GM12878 (cell line): ENCODE measurements at regions not wholly inside any gene's neighbourhood (a gene's known extent, or its start where the extent isn't known, plus 50 kb on each side); places are given as distances from the start of the nearest gene placed in this dataset.

ENCODE experiments used
- ATAC-seq: fragments of 200-7000 bp; cut with Tn5 transposase; 3 replicates; pipeline ENCODE4 v1.9.1; 2020; ENCODE audit warnings: mild to moderate bottlenecking, moderate library complexity
- BruUV-seq: library from RNA; stranded (reverse); fragments of 400-500 nt; replicated peaks from 2 replicates; lab custom pipeline; 2021; lab: Mats Ljungman, UMichigan
- CTCF ChIA-PET: fragments of 300-600 bp; sonication (Branson Sonifier 250); formaldehyde crosslinking; extraction: SDS; loops from one replicate; lab custom pipeline; 2021; ENCODE audit warnings: inconsistent platforms; lab: Yijun Ruan, JAX
- POLR2A ChIA-PET: fragments of 350-600 bp; formaldehyde crosslinking; extraction: SDS; loops from one replicate; lab custom pipeline; 2021; ENCODE audit warnings: inconsistent platforms; lab: Charles Lee
- RAD21 ChIA-PET: fragments of 300-600 bp; sonication (Branson Sonifier 250); formaldehyde crosslinking; loops from one replicate; lab custom pipeline; 2023; ENCODE audit warnings: antibody characterized with exemption; ENCODE audit not compliant: unreplicated experiment; lab: Charles Lee
- SMC1A ChIA-PET: fragments of 300-600 bp; sonication (Branson Sonifier 250); formaldehyde crosslinking; loops from one replicate; lab custom pipeline; 2023; ENCODE audit not compliant: unreplicated experiment, uncharacterized antibody; lab: Charles Lee
- DNase-seq: peaks from one replicate; pipeline ENCODE4 v3.0.0-alpha.2; 2011; ENCODE audit warnings: low read depth, low spot score
- FAIRE-seq: peaks from 3 replicates; lab custom pipeline; 2011; peaks lifted over from hg19 to GRCh38; lab: Jason Lieb, UNC
- H2AFZ ChIP-seq: 2 replicates; pipeline ENCODE4 v1.6.0; 2011; ENCODE audit warnings: low read depth, low read length, control low read depth; ENCODE audit not compliant: control insufficient read depth
- H3K27ac ChIP-seq: 2 replicates; pipeline ENCODE4 v1.5.1; 2011; ENCODE audit warnings: control low read depth; ENCODE audit not compliant: control insufficient read depth, insufficient read depth
- H3K27me3 ChIP-seq, 2 experiments: replicated peaks in 1 of 2; 2 replicates each; pipeline versions ENCODE4 v1.6.0 to v1.6.1; 2011; ENCODE audit warnings: low read length in 1 of 2; ENCODE audit not compliant: control insufficient read depth in 2 of 2, insufficient read depth in 2 of 2
- H3K36me3 ChIP-seq, 2 experiments: 2 replicates each; pipeline ENCODE4 v1.5.1; 2011; ENCODE audit warnings: low read length in 1 of 2; ENCODE audit not compliant: control insufficient read depth in 2 of 2, insufficient read depth in 2 of 2
- H3K4me1 ChIP-seq: 2 replicates; pipeline ENCODE4 v1.6.1; 2011; ENCODE audit warnings: mild to moderate bottlenecking, low read length, moderate library complexity, mixed read lengths; ENCODE audit not compliant: control insufficient read depth, insufficient read depth
- H3K4me2 ChIP-seq: 2 replicates; pipeline ENCODE4 v1.6.0; 2011; ENCODE audit warnings: control low read depth; ENCODE audit not compliant: control insufficient read depth, insufficient read depth
- H3K4me3 ChIP-seq: fragments of 200-600 bp; sonication (generic); 2 replicates; pipeline ENCODE4 v1.5.1; 2016
- H3K79me2 ChIP-seq: 2 replicates; pipeline ENCODE4 v1.6.0; 2011; ENCODE audit warnings: low read length; ENCODE audit not compliant: control insufficient read depth, insufficient read depth
- H3K9ac ChIP-seq: 2 replicates; pipeline ENCODE4 v1.8.0; 2011; ENCODE audit warnings: low read length, control low read depth, mixed read lengths; ENCODE audit not compliant: control insufficient read depth, insufficient read depth
- H3K9me3 ChIP-seq: replicated peaks from 3 replicates; pipeline ENCODE4 v1.5.1; 2011; ENCODE audit warnings: mild to moderate bottlenecking, low read length; ENCODE audit not compliant: control insufficient read depth, insufficient read depth
- H4K20me1 ChIP-seq: 2 replicates; pipeline ENCODE4 v1.6.0; 2011; ENCODE audit not compliant: control insufficient read depth, insufficient read depth
- BACH1 ChIP-seq: fragments of 450-650 bp; IDR thresholded peaks from 2 replicates; pipeline ENCODE4 v1.6.1; 2017; ENCODE audit warnings: mild to moderate bottlenecking, borderline replicate concordance
- CEBPB ChIP-seq, 2 experiments: fragments of 150-350 bp in 1 of 2; IDR thresholded peaks; 2 replicates each; pipeline ENCODE4 v1.6.1; 2012 to 2014; ENCODE audit warnings: low read depth in 2 of 2, low read length in 2 of 2, borderline replicate concordance in 1 of 2, inconsistent platforms in 1 of 2
- E4F1 ChIP-seq: fragments of 450-650 bp; IDR thresholded peaks from 2 replicates; pipeline ENCODE4 v1.6.1; 2018; ENCODE audit warnings: borderline replicate concordance, mild to moderate bottlenecking; ENCODE audit not compliant: partially characterized antibody
- ESRRA ChIP-seq: IDR thresholded peaks from 2 replicates; pipeline ENCODE4 v1.6.1; 2012; ENCODE audit warnings: mild to moderate bottlenecking, low read length, improper control_type of control experiment
- HCFC1 ChIP-seq: fragments of 150-350 bp; IDR thresholded peaks from 2 replicates; pipeline ENCODE4 v1.6.1; 2014; ENCODE audit warnings: low read length
- MAX ChIP-seq: IDR thresholded peaks from 2 replicates; pipeline ENCODE4 v1.6.1; 2012; ENCODE audit warnings: low read depth, low read length, improper control_type of control experiment
- MEF2B ChIP-seq: fragments of 450-650 bp; IDR thresholded peaks from 2 replicates; pipeline ENCODE4 v1.6.1; 2018; ENCODE audit warnings: mild to moderate bottlenecking, moderate library complexity; ENCODE audit not compliant: partially characterized antibody, poor library complexity, severe bottlenecking
- SP1 ChIP-seq: IDR thresholded peaks from one replicate; pipeline ENCODE4 v1.6.1; 2011; ENCODE audit warnings: low read depth, low read length
- ZNF207 ChIP-seq: fragments of 450-650 bp; IDR thresholded peaks from 2 replicates; pipeline ENCODE4 v1.6.1; 2014; ENCODE audit warnings: antibody characterized with exemption, mild to moderate bottlenecking, borderline replicate concordance
- WGBS: methylation state at CpG from one replicate; pipeline ENCODE4 v1.1.6; 2016; ENCODE audit warnings: low lambda C conversion rate; ENCODE audit not compliant: insufficient replicate concordance, insufficient coverage; ENCODE audit errors: missing lambda C conversion rate; 5-methylcytosine and 5-hydroxymethylcytosine counted together
- in situ Hi-C: fragments of 300-500 bp; cut with MboI; formaldehyde crosslinking; loops from 9 replicates; pipeline ENCODE4 v1.14.3; 2018; ENCODE audit warnings: mixed read lengths
- intact Hi-C: fragments of 100-400 bp; cut with micrococcal nuclease; formaldehyde crosslinking; loops from one replicate; pipeline ENCODE4 v1.14.2; 2022; ENCODE audit not compliant: unreplicated experiment
- TF ChIP-seq, protein P1 (sequence below): fragments of 450-650 bp; formaldehyde crosslinking; IDR thresholded peaks from 2 replicates; pipeline ENCODE4 v1.5.0; 2022; ENCODE audit warnings: mild to moderate bottlenecking, missing genetic modification characterization

- TF ChIP-seq, protein P1, sequence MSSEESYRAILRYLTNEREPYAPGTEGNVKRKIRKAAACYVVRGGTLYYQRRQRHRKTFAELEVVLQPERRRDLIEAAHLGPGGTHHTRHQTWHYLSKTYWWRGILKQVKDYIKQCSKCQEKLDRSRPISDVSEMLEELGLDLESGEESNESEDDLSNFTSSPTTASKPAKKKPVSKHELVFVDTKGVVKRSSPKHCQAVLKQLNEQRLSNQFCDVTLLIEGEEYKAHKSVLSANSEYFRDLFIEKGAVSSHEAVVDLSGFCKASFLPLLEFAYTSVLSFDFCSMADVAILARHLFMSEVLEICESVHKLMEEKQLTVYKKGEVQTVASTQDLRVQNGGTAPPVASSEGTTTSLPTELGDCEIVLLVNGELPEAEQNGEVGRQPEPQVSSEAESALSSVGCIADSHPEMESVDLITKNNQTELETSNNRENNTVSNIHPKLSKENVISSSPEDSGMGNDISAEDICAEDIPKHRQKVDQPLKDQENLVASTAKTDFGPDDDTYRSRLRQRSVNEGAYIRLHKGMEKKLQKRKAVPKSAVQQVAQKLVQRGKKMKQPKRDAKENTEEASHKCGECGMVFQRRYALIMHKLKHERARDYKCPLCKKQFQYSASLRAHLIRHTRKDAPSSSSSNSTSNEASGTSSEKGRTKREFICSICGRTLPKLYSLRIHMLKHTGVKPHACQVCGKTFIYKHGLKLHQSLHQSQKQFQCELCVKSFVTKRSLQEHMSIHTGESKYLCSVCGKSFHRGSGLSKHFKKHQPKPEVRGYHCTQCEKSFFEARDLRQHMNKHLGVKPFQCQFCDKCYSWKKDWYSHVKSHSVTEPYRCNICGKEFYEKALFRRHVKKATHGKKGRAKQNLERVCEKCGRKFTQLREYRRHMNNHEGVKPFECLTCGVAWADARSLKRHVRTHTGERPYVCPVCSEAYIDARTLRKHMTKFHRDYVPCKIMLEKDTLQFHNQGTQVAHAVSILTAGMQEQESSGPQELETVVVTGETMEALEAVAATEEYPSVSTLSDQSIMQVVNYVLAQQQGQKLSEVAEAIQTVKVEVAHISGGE (CRISPR knock-in tag) = no peak
- TF ChIP-seq MAX (no peak), CEBPB (IDR thresholded peaks at IDR 0.05; ENCODE audit: borderline replicate concordance in 1 of 2, low read depth in 2 of 2, low read length in 2 of 2) (no peak)
Observed at GRCh38 chr14:56512521-56512920, 67.1 kb upstream of the TMEM260 start (continued).

DNA sequence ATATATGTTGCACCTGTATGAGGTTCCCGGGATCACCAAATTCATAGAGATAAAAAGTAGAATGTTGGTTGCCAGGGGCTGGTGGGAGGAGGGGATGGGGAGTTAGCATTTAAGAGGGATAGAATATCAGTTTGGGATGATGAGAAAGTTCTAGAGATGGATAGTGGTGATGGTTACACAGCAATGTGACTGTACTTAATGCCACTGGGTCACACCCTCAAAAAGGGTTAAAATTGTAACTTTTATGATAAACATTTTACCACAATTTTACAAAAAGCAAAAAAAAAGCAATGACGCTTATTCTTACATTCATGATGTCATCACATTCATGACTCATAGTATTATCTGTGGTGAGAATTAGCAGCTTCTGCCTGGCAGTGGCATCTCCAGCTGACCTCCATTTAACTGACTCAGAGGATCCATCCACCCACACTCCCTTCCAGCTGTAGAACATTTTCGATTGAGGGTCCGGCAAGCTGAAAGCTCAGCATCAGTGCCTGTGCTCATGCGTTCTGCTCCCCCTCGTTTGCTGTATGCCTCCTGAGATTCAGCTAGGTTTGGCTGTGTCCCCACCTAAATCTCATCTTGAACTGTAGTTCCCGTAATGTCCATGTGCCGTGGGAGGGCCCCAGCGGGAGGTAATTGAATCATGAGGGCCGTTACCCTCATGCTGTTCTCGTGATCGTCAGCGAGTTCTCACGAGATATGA, 64.8 kb upstream of the TMEM260 start:
- no peak for FAIRE-seq

More for the DNA sequence above, 64.8 kb upstream of the TMEM260 start:
- peaks cover 0 to 2% of the 10 kb centered on the region in 2 experiments; a peak in 2 of 4 replicates for H3K27me3 ChIP-seq
- intact Hi-C loops (no loop called here), in situ Hi-C loops (no loop called here)
- no peak overlapping the region for H3K27ac ChIP-seq
- ChIA-PET CTCF (no interaction called here), POLR2A (no interaction called here), SMC1A (interaction anchor here (1.3 kb wide), 1 partner anchor 241 kb away, joined by 3 read pairs; no protein-coding TSS in a partner anchor), RAD21 (no interaction called here)
- TF ChIP-seq HCFC1 = no peak
- TF ChIP-seq SP1 = no peak
- no peak for TF ChIP-seq ESRRA
- TF ChIP-seq MEF2B = no peak
- no peak for TF ChIP-seq BACH1
- TF ChIP-seq, protein P1 (CRISPR knock-in tag) = no peak
- no peak for TF ChIP-seq E4F1
- no peak for TF ChIP-seq ZNF207
- H2AFZ ChIP-seq = no peak overlapping the region
- 50% methylated on average over 14 of the region's 14 CpGs for WGBS
- no peak for ATAC-seq
- H3K4me3 ChIP-seq = no peak overlapping the region
- H3K4me1 ChIP-seq = no peaks in the 10 kb centered on the region
- H3K36me3 ChIP-seq = no peaks in the 10 kb centered on the region
- no peak for DNase-seq
- no peak overlapping the region for H3K9ac ChIP-seq
- no peaks in the 10 kb centered on the region for H3K79me2 ChIP-seq
- BruUV-seq = no TSS peak
- no peaks in the 10 kb centered on the region for H3K9me3 ChIP-seq
- H3K4me2 ChIP-seq = no peak overlapping the region
- no peaks in the 10 kb centered on the region for H4K20me1 ChIP-seq
